SK-N-MC (cell line): ENCODE measurements at regions not wholly inside any gene's neighbourhood (a gene's known extent, or its start where the extent isn't known, plus 50 kb on each side); places are given as distances from the start of the nearest gene placed in this dataset.

Experiments used
- EZH2 ChIP-seq: fragments of 200-600 bp; sonication (generic); IDR thresholded peaks from one replicate; pipeline ENCODE4 v1.6.1; 2017; ENCODE audit warnings: antibody characterized with exemption
- POLR2AphosphoS5 ChIP-seq: IDR thresholded peaks from 2 replicates; pipeline ENCODE4 v1.6.1; 2012; ENCODE audit warnings: mild to moderate bottlenecking, low read depth, low read length, borderline replicate concordance

DNA sequence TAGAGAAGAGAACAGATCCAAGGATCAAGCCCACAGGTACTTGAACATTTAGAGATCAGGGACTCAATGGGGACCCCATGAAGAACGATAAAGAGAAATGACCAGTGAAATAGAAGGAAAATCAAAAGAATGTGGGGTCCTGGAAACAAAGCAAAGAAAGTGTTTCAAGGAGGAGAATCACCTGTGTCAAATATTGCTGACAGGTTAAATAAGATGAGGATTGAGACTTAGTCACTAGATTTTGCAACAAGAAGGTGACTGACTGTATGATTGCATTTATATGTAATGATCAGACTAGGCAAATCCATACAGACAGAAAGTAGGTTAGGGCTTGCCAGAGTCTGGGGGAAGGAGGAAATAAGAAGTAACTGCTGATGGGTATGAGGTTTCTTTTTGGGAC, 254.9 kb upstream of the NPY start:
- TF ChIP-seq POLR2AphosphoS5 = no peak
- no peak for TF ChIP-seq EZH2
